HFFc6 (cell line): ENCODE measurements at regions not wholly inside any gene's neighbourhood (a gene's known extent, or its start where the extent isn't known, plus 50 kb on each side); places are given as distances from the start of the nearest gene placed in this dataset.
A peak's percentile ranks its signal among the peaks of the same experiment; 100 is the strongest.
"Not testable (repeated sequence)": the region's sequence is repeated elsewhere in the genome, so short reads cannot be mapped to it uniquely, and the experiment has no call there.

ENCODE experiments used
- DNase-seq: peaks from one replicate; pipeline ENCODE4 v3.0.0-alpha.2; 2018
- H3K27ac Mint-ChIP-seq: 2 replicates; pipeline ENCODE4 v1.8.0; 2020; ENCODE audit warnings: mild to moderate bottlenecking, mixed read lengths
- H3K27me3 Mint-ChIP-seq: 2 replicates; pipeline ENCODE4 v1.8.0; 2021; ENCODE audit warnings: mild to moderate bottlenecking, moderate library complexity, mixed read lengths; ENCODE audit not compliant: insufficient read depth
- H3K36me3 Mint-ChIP-seq: 2 replicates; pipeline ENCODE4 v1.8.0; 2021; ENCODE audit warnings: low read depth, mixed read lengths
- H3K4me1 Mint-ChIP-seq: 2 replicates; pipeline ENCODE4 v1.8.0; 2020; ENCODE audit warnings: low read depth, mixed read lengths
- H3K4me3 Mint-ChIP-seq: 2 replicates; pipeline ENCODE4 v1.8.0; 2020; ENCODE audit warnings: mild to moderate bottlenecking, moderate library complexity, mixed read lengths
- H3K9me3 Mint-ChIP-seq: 2 replicates; pipeline ENCODE4 v1.8.0; 2020; ENCODE audit warnings: mild to moderate bottlenecking, mixed read lengths
- TF ChIP-seq, protein P1 (sequence below): fragments of 200-600 bp; sonication (generic); IDR thresholded peaks from 2 replicates; pipeline ENCODE4 v1.5.0; 2021; ENCODE audit warnings: antibody characterized with exemption, mild to moderate bottlenecking

DNA sequence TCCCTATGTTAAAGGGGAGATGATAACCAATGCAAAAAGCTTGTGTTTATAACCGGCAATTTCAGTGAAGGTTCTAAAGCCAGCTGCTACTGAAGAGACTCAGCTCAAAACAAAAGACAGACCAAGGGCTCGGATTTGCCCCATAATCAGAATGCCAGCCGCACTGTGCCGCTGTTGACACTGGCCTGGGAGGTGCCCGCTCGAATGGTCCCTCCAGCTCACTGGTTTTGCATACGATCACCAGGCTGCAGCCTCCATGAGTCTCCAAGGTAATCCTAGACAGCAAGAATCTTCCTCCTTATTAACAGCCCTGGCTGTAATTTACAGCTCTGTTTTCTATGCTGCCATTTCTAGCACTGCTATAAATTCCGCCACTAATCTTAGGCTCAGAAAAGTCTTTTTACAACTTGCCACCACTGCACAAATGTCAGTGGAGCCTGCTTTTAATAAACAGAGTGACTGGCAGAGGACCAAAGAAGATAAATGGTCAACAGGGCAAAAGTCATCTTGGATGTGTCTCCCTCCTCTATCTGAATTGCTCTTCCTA lies 155.7 kb upstream of the SH3BP4 start:
- no peak overlapping the region for H3K27ac Mint-ChIP-seq
- no peak overlapping the region for H3K4me3 Mint-ChIP-seq
- H3K36me3 Mint-ChIP-seq: no peaks in the 10 kb centered on the region
- H3K4me1 Mint-ChIP-seq: peaks cover 7% of the 10 kb centered on the region
- TF ChIP-seq, protein P1, sequence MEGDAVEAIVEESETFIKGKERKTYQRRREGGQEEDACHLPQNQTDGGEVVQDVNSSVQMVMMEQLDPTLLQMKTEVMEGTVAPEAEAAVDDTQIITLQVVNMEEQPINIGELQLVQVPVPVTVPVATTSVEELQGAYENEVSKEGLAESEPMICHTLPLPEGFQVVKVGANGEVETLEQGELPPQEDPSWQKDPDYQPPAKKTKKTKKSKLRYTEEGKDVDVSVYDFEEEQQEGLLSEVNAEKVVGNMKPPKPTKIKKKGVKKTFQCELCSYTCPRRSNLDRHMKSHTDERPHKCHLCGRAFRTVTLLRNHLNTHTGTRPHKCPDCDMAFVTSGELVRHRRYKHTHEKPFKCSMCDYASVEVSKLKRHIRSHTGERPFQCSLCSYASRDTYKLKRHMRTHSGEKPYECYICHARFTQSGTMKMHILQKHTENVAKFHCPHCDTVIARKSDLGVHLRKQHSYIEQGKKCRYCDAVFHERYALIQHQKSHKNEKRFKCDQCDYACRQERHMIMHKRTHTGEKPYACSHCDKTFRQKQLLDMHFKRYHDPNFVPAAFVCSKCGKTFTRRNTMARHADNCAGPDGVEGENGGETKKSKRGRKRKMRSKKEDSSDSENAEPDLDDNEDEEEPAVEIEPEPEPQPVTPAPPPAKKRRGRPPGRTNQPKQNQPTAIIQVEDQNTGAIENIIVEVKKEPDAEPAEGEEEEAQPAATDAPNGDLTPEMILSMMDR: no peak
- no peak for DNase-seq
- H3K27me3 Mint-ChIP-seq: peaks cover 21% of the 10 kb centered on the region
- H3K9me3 Mint-ChIP-seq: no peaks in the 10 kb centered on the region

DNA sequence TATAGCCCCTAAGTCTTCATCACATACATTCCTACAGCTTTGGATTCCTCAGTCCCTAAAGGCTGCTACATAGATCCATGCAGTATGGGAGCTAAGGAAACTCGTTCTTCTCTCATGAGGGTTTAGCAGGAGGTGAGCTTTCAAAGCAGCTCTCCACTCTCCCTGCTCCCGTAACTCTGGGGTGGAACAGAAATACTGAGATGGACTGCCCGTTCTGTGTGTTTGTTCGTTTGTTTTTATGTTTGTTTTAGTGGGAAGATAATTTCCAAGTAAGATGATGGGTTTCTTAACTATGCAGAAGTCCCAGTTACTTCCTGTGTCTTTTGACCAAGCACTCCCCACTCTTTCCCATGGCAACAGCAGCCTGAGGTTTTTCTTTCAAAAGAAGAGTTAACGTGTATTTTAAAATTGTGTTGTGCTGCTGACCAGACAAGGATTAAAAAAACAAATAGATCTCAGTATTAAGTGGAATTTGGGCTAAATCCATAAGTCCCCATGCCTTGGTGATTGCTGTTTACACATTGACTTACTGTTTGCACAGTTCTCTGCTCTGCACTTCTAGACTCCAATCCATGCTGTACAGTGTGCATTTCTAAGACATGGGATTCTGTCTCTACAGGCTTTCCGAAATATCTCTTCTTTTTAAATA lies 156.4 kb upstream of the SH3BP4 start:
- peak; percentile 10 for DNase-seq
- Mint-ChIP-seq H3K27ac (no peak overlapping the region), H3K4me3 (no peak overlapping the region), H3K4me1 (peaks cover 7% of the 10 kb centered on the region), H3K36me3 (no peaks in the 10 kb centered on the region), H3K9me3 (no peaks in the 10 kb centered on the region), H3K27me3 (peaks cover 22% of the 10 kb centered on the region)
- TF ChIP-seq, protein P1: no peak

GRCh38 chr2:234794866-234795265 lies 157.0 kb upstream of the SH3BP4 start:
- TF ChIP-seq, protein P1: no peak
- H3K36me3 Mint-ChIP-seq: no peaks in the 10 kb centered on the region
- no peaks in the 10 kb centered on the region for H3K9me3 Mint-ChIP-seq
- H3K4me1 Mint-ChIP-seq: peaks cover 7% of the 10 kb centered on the region
- peaks cover 25% of the 10 kb centered on the region for H3K27me3 Mint-ChIP-seq
- DNase-seq: no peak
- no peak overlapping the region for H3K27ac Mint-ChIP-seq
- no peak overlapping the region for H3K4me3 Mint-ChIP-seq

GRCh38 chr2:234793212-234793785 lies 158.5 kb upstream of the SH3BP4 start:
- Mint-ChIP-seq H3K4me1 (peaks cover 7% of the 10 kb centered on the region), H3K27me3 (peaks cover 28% of the 10 kb centered on the region), H3K9me3 (no peaks in the 10 kb centered on the region), H3K4me3 (no peak overlapping the region), H3K27ac (no peak overlapping the region), H3K36me3 (no peaks in the 10 kb centered on the region)
- TF ChIP-seq, protein P1: no peak
- no peak for DNase-seq

DNA sequence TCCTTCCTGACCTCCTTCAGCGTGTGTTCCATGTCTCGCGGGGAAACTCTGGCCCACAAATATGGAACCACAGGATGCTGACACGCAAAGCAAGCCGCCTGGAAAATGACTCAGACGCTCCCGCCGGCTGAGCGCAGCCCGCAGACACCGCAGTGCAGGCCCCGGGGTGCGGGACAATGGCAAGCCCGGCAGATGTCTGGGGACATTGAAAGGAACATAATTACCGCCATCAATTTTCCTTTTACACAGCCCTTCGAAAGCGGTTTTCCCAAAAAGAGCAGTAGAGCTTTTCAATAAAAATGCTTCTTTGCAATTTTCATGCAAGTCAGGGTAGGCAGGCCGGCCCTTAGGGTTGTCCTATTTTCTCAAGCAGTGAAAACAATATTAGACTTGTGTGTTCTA lies 159.2 kb upstream of the SH3BP4 start:
- no peak overlapping the region for H3K27ac Mint-ChIP-seq
- H3K36me3 Mint-ChIP-seq: no peaks in the 10 kb centered on the region
- TF ChIP-seq, protein P1: no peak
- H3K9me3 Mint-ChIP-seq: no peaks in the 10 kb centered on the region
- H3K4me1 Mint-ChIP-seq: peaks cover 7% of the 10 kb centered on the region
- no peak for DNase-seq
- no peak overlapping the region for H3K4me3 Mint-ChIP-seq
- peaks cover 25% of the 10 kb centered on the region for H3K27me3 Mint-ChIP-seq

DNA sequence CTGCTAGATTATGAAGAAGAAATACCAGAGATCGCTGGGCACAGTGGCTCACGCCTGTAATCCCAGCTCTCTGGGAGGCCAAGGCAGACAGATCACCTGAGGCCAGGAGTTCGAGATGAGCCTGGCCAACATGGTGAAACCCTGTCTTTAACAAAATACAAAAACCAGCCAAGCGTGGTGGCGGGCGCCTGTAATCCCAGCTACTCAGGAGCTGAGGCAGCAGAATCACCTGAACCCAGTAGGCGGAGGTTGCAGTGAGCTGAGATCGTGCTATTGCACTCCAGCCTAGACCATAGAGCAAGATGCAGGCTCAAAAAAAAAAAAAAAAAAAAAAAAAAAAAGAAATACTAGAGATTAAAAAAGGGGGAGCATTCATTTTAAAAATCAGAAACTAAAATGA lies 159.7 kb upstream of the SH3BP4 start:
- H3K4me3 Mint-ChIP-seq, H3K4me1 Mint-ChIP-seq, DNase-seq, H3K27ac Mint-ChIP-seq, H3K9me3 Mint-ChIP-seq, H3K36me3 Mint-ChIP-seq: not testable (repeated sequence)
- H3K27me3 Mint-ChIP-seq: peaks cover 22% of the 10 kb centered on the region
